HepG2 (cell line): ENCODE measurements at regions not wholly inside any gene's neighbourhood (a gene's known extent, or its start where the extent isn't known, plus 50 kb on each side); places are given as distances from the start of the nearest gene placed in this dataset.

Experiments used
- ATAC-seq: fragments of 200-7000 bp; cut with Tn5 transposase; 3 replicates; pipeline ENCODE4 v1.9.1; 2020; ENCODE audit warnings: mild to moderate bottlenecking, moderate library complexity
- BruUV-seq: library from RNA; stranded (reverse); fragments of 400-500 nt; replicated peaks from 2 replicates; lab custom pipeline; 2021; lab: Mats Ljungman, UMichigan
- CTCF ChIA-PET: fragments of 300-600 bp; formaldehyde crosslinking; extraction: SDS; loops from one replicate; lab custom pipeline; 2021; ENCODE audit warnings: low total read pairs, inconsistent platforms, low intra/inter-chr PET ratio; lab: Yijun Ruan, JAX
- POLR2A ChIA-PET: fragments of 350-600 bp; sonication (Branson Sonifier 250); formaldehyde crosslinking; loops from one replicate; lab custom pipeline; 2020; ENCODE audit warnings: antibody characterized with exemption, inconsistent platforms; lab: Yijun Ruan, JAX
- DNase-seq: peaks from one replicate; pipeline ENCODE4 v3.0.0-alpha.2; 2015; ENCODE audit warnings: low spot score
- FAIRE-seq: peaks from 3 replicates; lab custom pipeline; 2011; peaks lifted over from hg19 to GRCh38; lab: Jason Lieb, UNC
- H2AFZ ChIP-seq: one replicate; pipeline ENCODE4 v1.6.1; 2011; ENCODE audit warnings: low read length, inconsistent platforms
- H3K27ac ChIP-seq: fragments of 300-600 bp; 3 replicates; pipeline ENCODE4 v1.8.0; 2011; ENCODE audit warnings: mixed run types, mild to moderate bottlenecking, mixed read lengths, low read length, inconsistent platforms; ENCODE audit not compliant: insufficient read depth; ENCODE audit errors: extremely low read length
- H3K27me3 ChIP-seq, 2 experiments: fragments of 200-600 bp in 1 of 2; 2 replicates in 1 of 2; 3 replicates in 1 of 2; pipeline versions ENCODE4 v1.6.0 to v1.8.0; 2011; ENCODE audit warnings: low read length in 2 of 2, mild to moderate bottlenecking in 2 of 2, moderate library complexity in 2 of 2, inconsistent platforms in 1 of 2; ENCODE audit not compliant: insufficient read depth in 2 of 2, control insufficient read depth in 1 of 2
- H3K36me3 ChIP-seq, 2 experiments: fragments of 200-600 bp in 1 of 2; replicated peaks in 1 of 2; 2 replicates in 1 of 2; 3 replicates in 1 of 2; pipeline versions ENCODE4 v1.5.1 to v1.8.0; 2011; ENCODE audit warnings: low read length in 2 of 2, inconsistent platforms in 1 of 2; ENCODE audit not compliant: insufficient read depth in 2 of 2, control insufficient read depth in 1 of 2
- H3K4me1 ChIP-seq: 2 replicates; pipeline ENCODE4 v1.5.1; 2012; ENCODE audit warnings: low read length, inconsistent platforms; ENCODE audit not compliant: insufficient read depth
- H3K4me2 ChIP-seq: 2 replicates; pipeline ENCODE4 v1.6.0; 2011; ENCODE audit warnings: low read depth, low read length, inconsistent platforms
- H3K4me3 ChIP-seq, 3 experiments: fragments of 200-600 bp in 1 of 3; sonication (generic), shearing (Covaris generic) in 1 of 3; replicated peaks in 1 of 3; 2 replicates each; pipeline ENCODE4 v1.5.1; 2011 to 2016; ENCODE audit warnings: low read length in 3 of 3, inconsistent platforms in 2 of 3, low read depth in 2 of 3, mild to moderate bottlenecking in 2 of 3, control low read depth in 1 of 3, mixed read lengths in 1 of 3; ENCODE audit not compliant: insufficient read depth in 1 of 3
- H3K79me2 ChIP-seq: one replicate; pipeline ENCODE4 v1.6.1; 2011; ENCODE audit warnings: low read length, inconsistent platforms; ENCODE audit not compliant: insufficient read depth
- H3K9ac ChIP-seq: 2 replicates; pipeline ENCODE4 v1.6.0; 2011; ENCODE audit warnings: mild to moderate bottlenecking, low read depth, low read length, inconsistent platforms; ENCODE audit not compliant: insufficient read depth
- H3K9me3 ChIP-seq: 2 replicates; pipeline ENCODE4 v1.5.1; 2012; ENCODE audit warnings: mild to moderate bottlenecking, low read length
- H4K20me1 ChIP-seq: 2 replicates; pipeline ENCODE4 v1.6.0; 2011; ENCODE audit warnings: inconsistent platforms, mild to moderate bottlenecking, low read length, moderate library complexity; ENCODE audit not compliant: insufficient read depth
- BORCS8-MEF2B ChIP-seq: sonication (generic); formaldehyde crosslinking; IDR thresholded peaks from 2 replicates; pipeline ENCODE4 v1.8.0; 2022; ENCODE audit warnings: mild to moderate bottlenecking, missing genetic modification reagents
- SIN3B ChIP-seq: fragments of 150-350 bp; IDR thresholded peaks from 2 replicates; pipeline ENCODE4 v1.6.1; 2014; ENCODE audit warnings: low read length
- WGBS: methylation state at CpG from one replicate; pipeline ENCODE4 v1.1.6; 2017; ENCODE audit warnings: low lambda C conversion rate; 5-methylcytosine and 5-hydroxymethylcytosine counted together
- in situ Hi-C: cut with HindIII; loops from 2 replicates; pipeline ENCODE4 v1.10.0; 2017; ENCODE audit warnings: low pct_unique_long_range_greater_than_20kb; ENCODE audit not compliant: extremely low pct_ligation_motif_present
- intact Hi-C: fragments of 100-400 bp; cut with micrococcal nuclease; formaldehyde crosslinking; loops from one replicate; pipeline ENCODE4 v1.10.0; 2022; ENCODE audit not compliant: unreplicated experiment
- TF ChIP-seq, protein P1 (sequence below), 2 experiments: fragments of 450-650 bp in 1 of 2; sonication (generic) in 1 of 2; formaldehyde crosslinking in 1 of 2; IDR thresholded peaks; 2 replicates each; pipeline versions ENCODE4 v1.6.1 to v1.8.0; 2016 to 2022; ENCODE audit warnings: antibody characterized with exemption in 1 of 2, mild to moderate bottlenecking in 1 of 2, missing genetic modification reagents in 1 of 2
- TF ChIP-seq, protein P2 (sequence below): sonication (generic); formaldehyde crosslinking; IDR thresholded peaks from 2 replicates; pipeline ENCODE4 v1.5.1; 2020; ENCODE audit warnings: missing genetic modification reagents, mild to moderate bottlenecking, borderline replicate concordance
- TF ChIP-seq, protein P3 (sequence below): sonication (generic); formaldehyde crosslinking; IDR thresholded peaks from 2 replicates; pipeline ENCODE4 v1.9.0; 2022; ENCODE audit warnings: low read depth, missing genetic modification reagents
- TF ChIP-seq, protein P4 (sequence below), 2 experiments: sonication (generic) in 1 of 2; formaldehyde crosslinking in 1 of 2; IDR thresholded peaks; 2 replicates each; pipeline versions ENCODE4 v1.4.0 to v1.6.1; 2018 to 2020; ENCODE audit warnings: missing genetic modification reagents in 2 of 2, borderline replicate concordance in 1 of 2, low read depth in 1 of 2, mild to moderate bottlenecking in 1 of 2, missing biosample characterization in 1 of 2
- TF ChIP-seq, protein P5 (sequence below): sonication (generic); formaldehyde crosslinking; IDR thresholded peaks from 2 replicates; pipeline ENCODE4 v1.4.0; 2020; ENCODE audit warnings: mild to moderate bottlenecking, missing genetic modification reagents

DNA sequence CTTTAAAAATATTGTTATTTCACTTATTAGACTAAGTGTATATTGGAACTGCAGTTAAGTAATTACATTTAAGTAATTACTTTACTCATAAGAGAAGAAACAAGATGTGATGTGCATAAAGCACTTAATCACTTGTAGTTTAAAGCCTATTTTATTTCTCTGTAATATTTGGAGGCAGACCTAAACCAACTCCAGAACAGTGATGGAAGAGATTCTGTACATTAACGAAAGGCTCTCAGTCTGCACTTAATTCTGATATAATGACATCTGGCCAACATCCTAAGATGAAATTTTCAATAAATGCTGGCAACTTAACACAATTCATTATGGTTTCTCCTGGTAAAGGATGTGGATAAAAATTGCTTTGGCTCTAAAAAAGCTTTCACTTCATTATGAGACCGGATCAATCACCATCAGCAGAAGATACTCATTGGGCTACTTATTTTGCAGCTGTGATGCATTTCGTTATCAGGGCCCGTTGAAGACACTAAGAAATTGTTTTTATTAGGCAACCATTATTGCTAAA lies 342.6 kb downstream of the C4orf33 start (continued):
- TF ChIP-seq, protein P1, sequence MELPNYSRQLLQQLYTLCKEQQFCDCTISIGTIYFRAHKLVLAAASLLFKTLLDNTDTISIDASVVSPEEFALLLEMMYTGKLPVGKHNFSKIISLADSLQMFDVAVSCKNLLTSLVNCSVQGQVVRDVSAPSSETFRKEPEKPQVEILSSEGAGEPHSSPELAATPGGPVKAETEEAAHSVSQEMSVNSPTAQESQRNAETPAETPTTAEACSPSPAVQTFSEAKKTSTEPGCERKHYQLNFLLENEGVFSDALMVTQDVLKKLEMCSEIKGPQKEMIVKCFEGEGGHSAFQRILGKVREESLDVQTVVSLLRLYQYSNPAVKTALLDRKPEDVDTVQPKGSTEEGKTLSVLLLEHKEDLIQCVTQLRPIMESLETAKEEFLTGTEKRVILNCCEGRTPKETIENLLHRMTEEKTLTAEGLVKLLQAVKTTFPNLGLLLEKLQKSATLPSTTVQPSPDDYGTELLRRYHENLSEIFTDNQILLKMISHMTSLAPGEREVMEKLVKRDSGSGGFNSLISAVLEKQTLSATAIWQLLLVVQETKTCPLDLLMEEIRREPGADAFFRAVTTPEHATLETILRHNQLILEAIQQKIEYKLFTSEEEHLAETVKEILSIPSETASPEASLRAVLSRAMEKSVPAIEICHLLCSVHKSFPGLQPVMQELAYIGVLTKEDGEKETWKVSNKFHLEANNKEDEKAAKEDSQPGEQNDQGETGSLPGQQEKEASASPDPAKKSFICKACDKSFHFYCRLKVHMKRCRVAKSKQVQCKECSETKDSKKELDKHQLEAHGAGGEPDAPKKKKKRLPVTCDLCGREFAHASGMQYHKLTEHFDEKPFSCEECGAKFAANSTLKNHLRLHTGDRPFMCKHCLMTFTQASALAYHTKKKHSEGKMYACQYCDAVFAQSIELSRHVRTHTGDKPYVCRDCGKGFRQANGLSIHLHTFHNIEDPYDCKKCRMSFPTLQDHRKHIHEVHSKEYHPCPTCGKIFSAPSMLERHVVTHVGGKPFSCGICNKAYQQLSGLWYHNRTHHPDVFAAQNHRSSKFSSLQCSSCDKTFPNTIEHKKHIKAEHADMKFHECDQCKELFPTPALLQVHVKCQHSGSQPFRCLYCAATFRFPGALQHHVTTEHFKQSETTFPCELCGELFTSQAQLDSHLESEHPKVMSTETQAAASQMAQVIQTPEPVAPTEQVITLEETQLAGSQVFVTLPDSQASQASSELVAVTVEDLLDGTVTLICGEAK (IDR thresholded peaks at IDR 0.05) = no peak
- TF ChIP-seq, protein P1 (CRISPR knock-in tag; IDR thresholded peaks at IDR 0.05) = no peak

DNA sequence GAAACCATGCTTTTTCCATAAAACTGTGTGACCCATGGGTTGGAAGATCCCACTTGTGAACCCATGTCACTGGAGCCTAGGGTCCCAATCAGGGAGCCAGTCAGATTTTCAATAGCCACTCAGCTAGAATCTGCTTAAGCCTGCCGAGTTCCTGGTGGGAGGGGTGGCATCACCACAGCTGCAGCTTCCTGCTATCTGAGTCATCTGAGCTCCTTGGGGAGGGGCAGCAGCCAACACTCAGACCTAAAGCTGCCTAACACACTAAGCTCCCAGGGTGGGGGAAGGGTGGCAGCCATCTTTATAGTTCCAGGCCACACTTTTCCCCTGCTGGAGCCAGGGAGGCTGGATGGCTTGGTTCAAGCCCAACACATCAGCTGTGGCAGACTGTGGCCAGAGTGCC lies 350.1 kb downstream of the C4orf33 start:
- Histone ChIP-seq H3K79me2 (no peaks in the 10 kb centered on the region), H3K27me3 (no peaks in the 10 kb centered on the region), H3K4me1 (no peaks in the 10 kb centered on the region), H3K27ac (no peak overlapping the region), H3K9ac (no peak overlapping the region), H3K36me3 (no peaks in the 10 kb centered on the region), H2AFZ (no peak overlapping the region), H4K20me1 (no peaks in the 10 kb centered on the region), H3K4me3 (no peak overlapping the region), H3K4me2 (no peak overlapping the region), H3K9me3 (no peaks in the 10 kb centered on the region)
- FAIRE-seq (no peak), ATAC-seq (no peak), DNase-seq (no peak)
- no TSS peak for BruUV-seq
- intact Hi-C loops = no loop called here
- in situ Hi-C loops = no loop called here
- WGBS = no CpG with 5 or more reads among the region's 1 CpG
- ChIA-PET CTCF (no interaction called here), POLR2A (no interaction called here)
- TF ChIP-seq, protein P2, sequence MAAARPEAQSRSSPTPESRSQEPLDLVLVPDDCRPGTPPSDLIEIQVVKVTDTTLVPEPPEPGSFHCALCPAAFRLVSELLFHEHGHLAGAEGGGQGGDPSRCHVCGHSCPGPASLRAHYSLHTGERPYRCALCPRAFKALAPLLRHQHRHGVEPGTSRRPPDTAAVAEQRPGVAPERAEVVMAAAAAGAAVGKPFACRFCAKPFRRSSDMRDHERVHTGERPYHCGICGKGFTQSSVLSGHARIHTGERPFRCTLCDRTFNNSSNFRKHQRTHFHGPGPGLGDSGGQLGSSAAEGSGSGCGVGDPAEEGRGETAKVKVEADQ (CRISPR knock-in tag) = no peak
- TF ChIP-seq, protein P3, sequence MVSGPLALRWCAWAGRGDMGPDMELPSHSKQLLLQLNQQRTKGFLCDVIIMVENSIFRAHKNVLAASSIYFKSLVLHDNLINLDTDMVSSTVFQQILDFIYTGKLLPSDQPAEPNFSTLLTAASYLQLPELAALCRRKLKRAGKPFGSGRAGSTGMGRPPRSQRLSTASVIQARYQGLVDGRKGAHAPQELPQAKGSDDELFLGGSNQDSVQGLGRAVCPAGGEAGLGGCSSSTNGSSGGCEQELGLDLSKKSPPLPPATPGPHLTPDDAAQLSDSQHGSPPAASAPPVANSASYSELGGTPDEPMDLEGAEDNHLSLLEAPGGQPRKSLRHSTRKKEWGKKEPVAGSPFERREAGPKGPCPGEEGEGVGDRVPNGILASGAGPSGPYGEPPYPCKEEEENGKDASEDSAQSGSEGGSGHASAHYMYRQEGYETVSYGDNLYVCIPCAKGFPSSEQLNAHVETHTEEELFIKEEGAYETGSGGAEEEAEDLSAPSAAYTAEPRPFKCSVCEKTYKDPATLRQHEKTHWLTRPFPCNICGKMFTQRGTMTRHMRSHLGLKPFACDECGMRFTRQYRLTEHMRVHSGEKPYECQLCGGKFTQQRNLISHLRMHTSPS (CRISPR knock-in tag) = no peak
- TF ChIP-seq, protein P4, sequence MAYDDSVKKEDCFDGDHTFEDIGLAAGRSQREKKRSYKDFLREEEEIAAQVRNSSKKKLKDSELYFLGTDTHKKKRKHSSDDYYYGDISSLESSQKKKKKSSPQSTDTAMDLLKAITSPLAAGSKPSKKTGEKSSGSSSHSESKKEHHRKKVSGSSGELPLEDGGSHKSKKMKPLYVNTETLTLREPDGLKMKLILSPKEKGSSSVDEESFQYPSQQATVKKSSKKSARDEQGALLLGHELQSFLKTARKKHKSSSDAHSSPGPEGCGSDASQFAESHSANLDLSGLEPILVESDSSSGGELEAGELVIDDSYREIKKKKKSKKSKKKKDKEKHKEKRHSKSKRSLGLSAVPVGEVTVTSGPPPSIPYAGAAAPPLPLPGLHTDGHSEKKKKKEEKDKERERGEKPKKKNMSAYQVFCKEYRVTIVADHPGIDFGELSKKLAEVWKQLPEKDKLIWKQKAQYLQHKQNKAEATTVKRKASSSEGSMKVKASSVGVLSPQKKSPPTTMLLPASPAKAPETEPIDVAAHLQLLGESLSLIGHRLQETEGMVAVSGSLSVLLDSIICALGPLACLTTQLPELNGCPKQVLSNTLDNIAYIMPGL (CRISPR knock-in tag; IDR thresholded peaks at IDR 0.05; ENCODE audit: borderline replicate concordance in 1 of 2, low read depth in 1 of 2) = no peak
- no peak for TF ChIP-seq SIN3B
- TF ChIP-seq, protein P5, sequence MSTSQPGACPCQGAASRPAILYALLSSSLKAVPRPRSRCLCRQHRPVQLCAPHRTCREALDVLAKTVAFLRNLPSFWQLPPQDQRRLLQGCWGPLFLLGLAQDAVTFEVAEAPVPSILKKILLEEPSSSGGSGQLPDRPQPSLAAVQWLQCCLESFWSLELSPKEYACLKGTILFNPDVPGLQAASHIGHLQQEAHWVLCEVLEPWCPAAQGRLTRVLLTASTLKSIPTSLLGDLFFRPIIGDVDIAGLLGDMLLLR = no peak
- no peak for TF ChIP-seq BORCS8-MEF2B (CRISPR knock-in tag)
